Vagina (tissue), 2 donors: ENCODE measurements at regions not wholly inside any gene's neighbourhood (a gene's known extent, or its start where the extent isn't known, plus 50 kb on each side); places are given as distances from the start of the nearest gene placed in this dataset.

ENCODE experiments used
- POLR2A ChIP-seq, 2 donors: fragments of 450-650 bp; IDR thresholded peaks; one replicate each; pipeline ENCODE4 v1.6.1; 2017; ENCODE audit warnings: antibody characterized with exemption in 2 of 2, mild to moderate bottlenecking in 2 of 2, moderate library complexity in 2 of 2
- POLR2AphosphoS5 ChIP-seq, 2 donors: sonication (generic); formaldehyde crosslinking; IDR thresholded peaks; one replicate each; pipeline ENCODE4 v1.9.0; 2017; ENCODE audit warnings: antibody characterized with exemption in 2 of 2, mild to moderate bottlenecking in 2 of 2, low read depth in 1 of 2; ENCODE audit not compliant: insufficient read depth in 1 of 2
- TF ChIP-seq, protein P1 (sequence below), 3 experiments: fragments of 450-650 bp in 2 of 3; fragments of 200-600 bp in 1 of 3; sonication (generic) in 1 of 3; IDR thresholded peaks; one replicate each; pipeline ENCODE4 v1.5.1; 2017 to 2019; ENCODE audit warnings: antibody characterized with exemption in 3 of 3, mild to moderate bottlenecking in 2 of 3, moderate library complexity in 2 of 3

DNA sequence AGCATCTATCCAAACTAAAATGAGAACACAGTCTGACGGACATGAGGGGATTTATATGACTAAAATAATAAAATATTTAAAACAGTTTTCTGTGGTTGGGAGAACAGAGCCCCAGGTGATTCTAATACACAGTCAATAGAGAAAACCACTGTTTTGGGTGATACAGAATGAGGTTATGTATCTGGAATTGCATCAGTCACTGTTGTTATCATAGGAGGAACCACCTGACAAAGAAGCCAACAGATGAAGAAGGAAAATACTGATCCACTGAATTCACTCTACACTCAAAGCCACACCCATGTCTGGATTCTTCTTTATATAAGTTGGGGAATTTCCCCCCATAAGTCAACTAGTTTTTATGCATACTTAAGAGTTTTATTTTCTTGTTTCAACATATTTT lies 799.0 kb downstream of the TLR4 start:
- TF ChIP-seq, protein P1, sequence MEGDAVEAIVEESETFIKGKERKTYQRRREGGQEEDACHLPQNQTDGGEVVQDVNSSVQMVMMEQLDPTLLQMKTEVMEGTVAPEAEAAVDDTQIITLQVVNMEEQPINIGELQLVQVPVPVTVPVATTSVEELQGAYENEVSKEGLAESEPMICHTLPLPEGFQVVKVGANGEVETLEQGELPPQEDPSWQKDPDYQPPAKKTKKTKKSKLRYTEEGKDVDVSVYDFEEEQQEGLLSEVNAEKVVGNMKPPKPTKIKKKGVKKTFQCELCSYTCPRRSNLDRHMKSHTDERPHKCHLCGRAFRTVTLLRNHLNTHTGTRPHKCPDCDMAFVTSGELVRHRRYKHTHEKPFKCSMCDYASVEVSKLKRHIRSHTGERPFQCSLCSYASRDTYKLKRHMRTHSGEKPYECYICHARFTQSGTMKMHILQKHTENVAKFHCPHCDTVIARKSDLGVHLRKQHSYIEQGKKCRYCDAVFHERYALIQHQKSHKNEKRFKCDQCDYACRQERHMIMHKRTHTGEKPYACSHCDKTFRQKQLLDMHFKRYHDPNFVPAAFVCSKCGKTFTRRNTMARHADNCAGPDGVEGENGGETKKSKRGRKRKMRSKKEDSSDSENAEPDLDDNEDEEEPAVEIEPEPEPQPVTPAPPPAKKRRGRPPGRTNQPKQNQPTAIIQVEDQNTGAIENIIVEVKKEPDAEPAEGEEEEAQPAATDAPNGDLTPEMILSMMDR (IDR thresholded peaks at IDR 0.05): no peak
- TF ChIP-seq POLR2AphosphoS5 (IDR thresholded peaks at IDR 0.05; ENCODE audit: insufficient read depth in 1 of 2, low read depth in 1 of 2): no peak
- TF ChIP-seq POLR2A (IDR thresholded peaks at IDR 0.05): no peak
